HL-60/S4 (cell line): ENCODE measurements at regions not wholly inside any gene's neighbourhood (a gene's known extent, or its start where the extent isn't known, plus 50 kb on each side); places are given as distances from the start of the nearest gene placed in this dataset.
"Not testable (repeated sequence)": the region's sequence is repeated elsewhere in the genome, so short reads cannot be mapped to it uniquely, and the experiment has no call there.

Experiments
- in situ Hi-C: fragments of 300-500 bp; cut with MboI; formaldehyde crosslinking; loops from 2 replicates; pipeline ENCODE4 v1.14.3; 2022; ENCODE audit warnings: low sequenced_read_pairs

DNA sequence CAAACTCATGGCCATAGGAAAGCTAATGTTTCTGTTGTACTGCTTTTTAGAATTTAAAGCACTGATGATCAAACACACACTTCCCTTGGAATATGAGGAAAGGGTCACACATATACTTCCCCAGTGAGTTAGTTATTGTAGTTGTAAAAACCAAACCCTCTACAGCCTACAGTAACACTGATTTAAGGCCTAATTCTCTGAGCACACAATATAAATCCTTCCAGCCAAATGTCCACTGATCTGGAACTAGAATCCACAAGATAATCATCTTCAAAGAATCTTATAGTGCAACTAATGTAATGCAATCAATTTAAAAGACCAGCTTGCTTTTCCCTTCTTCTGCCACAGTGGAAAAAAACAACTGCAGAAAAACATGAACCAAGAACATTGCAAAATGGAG lies 219.3 kb downstream of the CAAP1 start:
- in situ Hi-C loops = no loop called here

- in situ Hi-C loops = no loop called here
Measured at GRCh38 chr9:26669701-26670670, 222.6 kb downstream of the CAAP1 start.

- in situ Hi-C loops = no loop called here
Measured at GRCh38 chr9:26667882-26668281, 224.7 kb downstream of the CAAP1 start.

GRCh38 chr9:26665666-26666065 lies 226.9 kb downstream of the CAAP1 start:
- in situ Hi-C loops = no loop called here

GRCh38 chr9:26664087-26664773 lies 228.4 kb downstream of the CAAP1 start:
- in situ Hi-C loops = not testable (repeated sequence)

- in situ Hi-C loops = no loop called here
Measured at GRCh38 chr9:26662476-26662875, 230.1 kb downstream of the CAAP1 start.

DNA sequence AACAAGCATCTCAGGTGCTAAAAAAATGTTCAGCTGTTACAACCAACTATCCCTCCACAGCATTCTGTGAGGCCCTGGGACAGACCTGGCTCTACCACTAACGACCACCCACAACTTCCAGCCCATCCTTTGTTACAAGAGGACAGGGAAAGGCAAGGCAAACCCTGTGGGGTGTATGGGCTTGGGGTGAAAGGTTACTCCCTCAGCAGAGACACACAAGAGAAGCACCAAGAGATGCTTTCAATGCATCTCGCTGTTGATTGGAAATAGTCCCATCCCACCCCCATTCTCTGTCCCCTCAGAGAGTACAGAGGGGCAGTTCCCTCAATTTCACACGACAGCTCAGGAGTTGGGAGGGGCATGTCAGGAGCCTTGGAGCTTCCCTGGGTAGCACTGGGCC lies 234.1 kb downstream of the CAAP1 start:
- in situ Hi-C loops = no loop called here

- in situ Hi-C loops = no loop called here
Measured at GRCh38 chr9:26657958-26658357, 234.6 kb downstream of the CAAP1 start.

GRCh38 chr9:26656003-26656870 lies 236.4 kb downstream of the CAAP1 start:
- in situ Hi-C loops = no loop called here

DNA sequence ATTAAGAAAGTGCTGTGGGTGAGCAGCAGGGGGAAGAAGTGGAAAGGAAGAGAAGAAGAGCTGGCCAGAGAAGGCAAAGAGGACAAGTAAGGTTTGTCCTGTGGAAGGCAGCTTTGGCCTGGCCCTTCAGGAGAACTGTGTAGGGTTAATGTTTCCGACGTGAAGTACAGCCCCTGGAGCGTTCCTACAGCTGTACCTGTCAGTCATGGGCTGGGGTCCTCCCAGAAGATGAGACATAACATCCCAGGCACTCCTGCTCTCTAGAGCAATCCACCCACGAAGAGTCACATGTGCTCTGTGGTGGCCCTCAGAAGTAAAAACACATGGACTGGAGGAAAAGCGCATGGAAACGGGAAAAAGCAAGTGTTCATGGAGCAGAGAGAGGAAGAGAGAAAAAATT lies 237.4 kb downstream of the CAAP1 start:
- in situ Hi-C loops = no loop called here

DNA sequence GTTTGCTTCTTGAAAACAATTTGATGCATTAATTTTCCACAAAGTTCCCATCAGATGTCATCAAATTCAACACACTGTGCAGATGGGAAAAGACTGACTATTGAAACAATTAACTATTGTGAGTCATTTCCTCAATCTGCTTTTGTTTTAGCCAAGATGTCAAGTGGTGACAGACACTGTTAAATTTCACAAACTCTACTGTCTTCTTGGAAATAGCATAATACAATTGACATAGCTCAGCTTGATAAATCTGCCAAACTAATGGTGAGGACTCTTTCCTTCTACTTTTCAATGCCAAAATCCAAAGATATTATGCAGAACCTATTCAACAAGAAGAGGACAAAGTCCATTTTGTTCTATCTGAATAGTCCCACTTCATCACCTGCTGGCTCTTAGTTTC lies 242.3 kb downstream of the CAAP1 start:
- in situ Hi-C loops = no loop called here

DNA sequence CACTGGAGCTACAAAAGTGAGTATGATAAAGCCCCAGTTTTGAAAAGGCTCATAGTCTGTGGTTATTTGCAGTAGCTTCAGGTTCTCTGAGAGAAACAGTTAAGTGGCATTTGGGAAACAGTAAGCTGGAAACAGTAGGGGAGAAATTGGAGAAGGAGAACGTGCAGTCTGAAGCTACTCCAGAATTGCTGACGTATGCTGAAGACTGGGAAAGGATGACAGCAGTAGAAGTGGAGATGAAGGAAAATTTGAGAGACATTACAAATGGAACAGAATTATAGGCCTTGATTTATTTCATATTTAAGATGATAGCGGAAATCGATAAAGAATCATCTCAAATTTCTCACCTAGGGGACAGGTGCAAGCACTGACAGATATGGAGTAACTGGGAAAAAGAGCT lies 248.8 kb downstream of the CAAP1 start:
- in situ Hi-C loops = no loop called here

- in situ Hi-C loops = no loop called here
Measured at GRCh38 chr9:26639761-26640160, 252.8 kb downstream of the CAAP1 start.

GRCh38 chr9:26637101-26637500 lies 255.5 kb downstream of the CAAP1 start:
- in situ Hi-C loops = no loop called here

DNA sequence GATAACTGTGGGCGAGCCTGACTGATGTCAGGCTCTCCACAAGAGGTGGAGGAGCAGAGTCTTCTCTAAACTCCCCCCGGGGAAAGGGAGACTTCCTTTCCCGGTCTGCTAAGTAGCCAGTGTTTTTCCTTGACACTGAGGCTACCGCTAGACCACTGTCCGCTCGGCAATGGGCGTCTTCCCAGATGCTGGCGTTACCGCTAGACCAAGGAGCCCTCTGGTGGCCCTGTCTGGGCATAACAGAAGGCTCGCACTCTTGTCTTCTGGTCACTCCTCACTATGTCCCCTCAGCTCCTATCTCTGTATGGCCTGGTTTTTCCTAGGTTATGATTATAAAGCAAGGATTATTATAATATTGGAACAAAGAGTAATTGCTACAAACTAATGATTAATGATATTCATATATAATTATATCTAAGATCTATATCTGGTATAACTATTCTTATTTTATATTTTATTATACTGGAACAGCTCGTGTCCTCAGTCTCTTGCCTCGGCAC lies 278.7 kb downstream of the CAAP1 start:
- in situ Hi-C loops = not testable (repeated sequence)

- in situ Hi-C loops = no loop called here
Measured at GRCh38 chr9:26612211-26612610, 280.4 kb downstream of the CAAP1 start.

DNA sequence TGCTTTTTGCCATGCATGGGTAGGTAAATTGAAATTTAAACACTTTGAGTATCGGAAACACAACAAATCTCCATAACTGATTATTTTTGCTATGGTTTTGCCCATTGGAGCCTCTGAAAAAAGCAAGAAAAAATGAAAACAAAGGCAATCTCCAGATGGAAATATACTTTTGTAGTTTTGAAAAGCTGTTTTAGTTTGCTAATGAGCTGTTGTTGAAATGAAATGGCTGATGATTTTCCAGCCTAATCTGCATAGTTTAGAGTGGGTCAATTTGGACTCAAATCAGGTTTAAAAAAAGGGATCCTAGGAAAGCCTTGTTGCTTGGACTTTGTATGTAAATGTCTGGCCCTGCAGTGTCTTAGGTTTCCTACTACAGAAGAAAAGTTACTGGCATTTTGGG lies 285.8 kb downstream of the CAAP1 start:
- in situ Hi-C loops = no loop called here

DNA sequence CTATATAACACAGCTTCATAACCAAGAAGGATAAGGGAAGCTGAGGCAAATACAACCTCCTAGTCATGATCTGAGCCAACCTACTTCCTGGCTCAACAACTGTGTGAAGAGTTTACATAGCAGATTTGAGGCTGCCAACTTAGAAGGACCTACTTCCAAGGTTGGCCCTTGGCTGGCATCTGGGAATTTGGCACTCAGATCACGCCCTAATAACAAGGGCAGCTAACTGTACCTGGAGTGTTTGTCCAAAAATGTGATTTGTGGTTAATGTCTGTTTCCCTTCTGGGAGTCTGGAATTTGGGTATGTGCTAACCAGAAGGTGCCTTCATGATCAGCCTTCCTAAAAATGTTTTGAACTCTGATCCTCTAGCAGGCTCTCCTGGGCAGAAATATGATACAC lies 287.2 kb downstream of the CAAP1 start:
- in situ Hi-C loops = no loop called here

- in situ Hi-C loops = no loop called here
Measured at GRCh38 chr9:26604076-26604662, 288.4 kb downstream of the CAAP1 start.

DNA sequence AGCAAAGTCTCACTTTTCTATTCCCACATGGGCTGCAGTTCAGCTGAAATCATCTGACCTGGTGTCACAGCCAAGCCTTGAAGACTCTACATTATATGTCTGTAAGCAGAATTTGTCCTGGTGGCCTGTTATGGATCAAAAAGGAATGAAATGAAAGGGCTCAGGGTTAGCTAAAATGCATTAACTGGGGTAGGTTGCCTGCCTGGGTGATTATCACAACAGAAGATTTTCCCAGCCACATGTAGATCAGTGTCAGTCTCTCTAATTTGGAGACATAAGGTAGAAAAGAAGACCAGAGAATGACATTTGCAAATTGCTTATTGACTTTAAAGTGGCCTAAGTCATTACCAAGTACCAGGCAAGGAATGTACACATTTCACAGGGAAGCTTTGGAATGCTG lies 289.0 kb downstream of the CAAP1 start:
- in situ Hi-C loops = no loop called here
